ENCODE measurements at regions not wholly inside any gene's neighbourhood (a gene's known extent, or its start where the extent isn't known, plus 50 kb on each side); places are given as distances from the start of the nearest gene placed in this dataset.

DNA sequence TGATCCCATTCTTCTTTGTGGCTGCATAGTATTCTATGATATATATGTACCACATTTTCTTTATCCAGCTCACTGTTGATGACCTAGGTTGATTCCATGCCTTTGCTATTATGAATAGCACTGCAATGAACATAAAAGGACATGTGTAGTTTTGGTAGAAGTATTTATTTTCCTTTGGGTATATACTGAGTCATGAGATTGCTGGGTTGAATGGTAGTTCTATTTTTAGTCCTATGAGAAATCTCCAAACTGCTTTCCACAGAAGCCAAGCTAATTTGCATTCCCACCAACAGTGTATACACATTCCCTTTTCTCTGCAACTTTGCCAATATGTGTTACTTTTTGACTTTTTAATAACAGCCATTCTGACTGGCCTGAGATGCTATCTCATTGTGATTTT lies 278.3 kb downstream of the PCDH18 start:
- DNase-seq: no peak
- Histone ChIP-seq H3K4me3 (no peak overlapping the region), H3K36me3 (no peaks in the 10 kb centered on the region), H3K27ac (no peak overlapping the region), H3K9me3 (no peaks in the 10 kb centered on the region), H3K27me3 (no peaks in the 10 kb centered on the region), H3K4me1 (no peaks in the 10 kb centered on the region)
- TF ChIP-seq POLR2A (IDR thresholded peaks at IDR 0.05): no peak
- TF ChIP-seq, protein P1, sequence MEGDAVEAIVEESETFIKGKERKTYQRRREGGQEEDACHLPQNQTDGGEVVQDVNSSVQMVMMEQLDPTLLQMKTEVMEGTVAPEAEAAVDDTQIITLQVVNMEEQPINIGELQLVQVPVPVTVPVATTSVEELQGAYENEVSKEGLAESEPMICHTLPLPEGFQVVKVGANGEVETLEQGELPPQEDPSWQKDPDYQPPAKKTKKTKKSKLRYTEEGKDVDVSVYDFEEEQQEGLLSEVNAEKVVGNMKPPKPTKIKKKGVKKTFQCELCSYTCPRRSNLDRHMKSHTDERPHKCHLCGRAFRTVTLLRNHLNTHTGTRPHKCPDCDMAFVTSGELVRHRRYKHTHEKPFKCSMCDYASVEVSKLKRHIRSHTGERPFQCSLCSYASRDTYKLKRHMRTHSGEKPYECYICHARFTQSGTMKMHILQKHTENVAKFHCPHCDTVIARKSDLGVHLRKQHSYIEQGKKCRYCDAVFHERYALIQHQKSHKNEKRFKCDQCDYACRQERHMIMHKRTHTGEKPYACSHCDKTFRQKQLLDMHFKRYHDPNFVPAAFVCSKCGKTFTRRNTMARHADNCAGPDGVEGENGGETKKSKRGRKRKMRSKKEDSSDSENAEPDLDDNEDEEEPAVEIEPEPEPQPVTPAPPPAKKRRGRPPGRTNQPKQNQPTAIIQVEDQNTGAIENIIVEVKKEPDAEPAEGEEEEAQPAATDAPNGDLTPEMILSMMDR (IDR thresholded peaks at IDR 0.05): no peak
- intact Hi-C loops (cut with DNase I; ENCODE audit: low total_unique reads): no loop called here

GRCh38 chr4:137249112-137249511 lies 283.2 kb downstream of the PCDH18 start:
- H3K27me3 ChIP-seq: no peaks in the 10 kb centered on the region
- TF ChIP-seq POLR2A (IDR thresholded peaks at IDR 0.05): no peak
- TF ChIP-seq, protein P1 (IDR thresholded peaks at IDR 0.05): no peak
- no peaks in the 10 kb centered on the region for H3K9me3 ChIP-seq
- no peak overlapping the region for H3K27ac ChIP-seq
- intact Hi-C loops (cut with DNase I; ENCODE audit: low total_unique reads): no loop called here
- no peaks in the 10 kb centered on the region for H3K36me3 ChIP-seq
- no peak overlapping the region for H3K4me3 ChIP-seq
- no peaks in the 10 kb centered on the region for H3K4me1 ChIP-seq
- no peak for DNase-seq

DNA sequence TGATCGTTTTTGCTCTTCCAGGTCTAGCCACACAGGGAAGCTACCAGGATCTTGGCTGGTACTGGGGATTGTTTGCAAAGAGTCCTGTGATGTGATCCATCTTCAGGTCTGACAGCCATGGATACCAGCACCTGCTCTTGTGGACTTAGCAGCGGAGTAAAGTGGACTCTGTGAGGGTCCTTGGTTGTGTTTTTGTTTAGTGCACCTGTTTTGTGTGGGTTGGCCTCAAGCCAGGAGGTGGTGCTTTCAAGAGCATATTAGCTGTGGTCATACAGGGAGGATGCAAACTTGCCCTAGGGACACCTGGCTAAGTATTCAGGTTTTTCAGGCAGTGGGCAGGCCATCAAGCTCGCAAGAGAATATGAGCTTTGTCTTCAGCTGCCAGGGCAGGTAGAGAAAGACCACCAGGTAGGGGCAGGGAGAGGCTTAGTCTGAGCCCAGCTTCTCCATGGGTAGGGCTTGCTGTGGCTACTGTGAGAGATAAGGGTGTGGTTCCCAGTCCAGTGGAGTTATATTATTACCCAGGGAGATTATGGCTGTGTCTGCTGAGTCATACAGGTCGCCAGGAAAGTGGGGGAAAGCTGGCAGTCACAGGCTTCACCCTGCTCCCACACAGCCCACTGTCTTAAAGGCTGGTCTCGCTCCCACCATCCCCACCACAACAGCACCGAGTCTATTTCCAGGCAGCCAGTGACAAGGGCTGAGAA lies 293.7 kb downstream of the PCDH18 start:
- intact Hi-C loops (cut with DNase I; ENCODE audit: low total_unique reads): no loop called here
- Histone ChIP-seq H3K27ac (no peak overlapping the region), H3K4me3 (no peak overlapping the region), H3K9me3 (no peaks in the 10 kb centered on the region), H3K36me3 (no peaks in the 10 kb centered on the region), H3K4me1 (no peaks in the 10 kb centered on the region), H3K27me3 (no peaks in the 10 kb centered on the region)
- DNase-seq: no peak
- TF ChIP-seq POLR2A (IDR thresholded peaks at IDR 0.05): no peak
- TF ChIP-seq, protein P1 (IDR thresholded peaks at IDR 0.05): no peak

GRCh38 chr4:137226900-137227299 lies 305.4 kb downstream of the PCDH18 start:
- Histone ChIP-seq H3K4me1 (no peaks in the 10 kb centered on the region), H3K27ac (no peak overlapping the region), H3K36me3 (no peaks in the 10 kb centered on the region), H3K4me3 (no peak overlapping the region), H3K27me3 (no peaks in the 10 kb centered on the region), H3K9me3 (no peaks in the 10 kb centered on the region)
- DNase-seq: no peak
- no peak for TF ChIP-seq POLR2A (IDR thresholded peaks at IDR 0.05)
- TF ChIP-seq, protein P1 (IDR thresholded peaks at IDR 0.05): peak in 1 of 4 experiments; percentile 11
- intact Hi-C loops (cut with DNase I; ENCODE audit: low total_unique reads): no loop called here

GRCh38 chr4:137226221-137226620 lies 306.1 kb downstream of the PCDH18 start:
- no peak for DNase-seq
- Histone ChIP-seq H3K4me3 (no peak overlapping the region), H3K9me3 (no peaks in the 10 kb centered on the region), H3K27ac (no peak overlapping the region), H3K27me3 (no peaks in the 10 kb centered on the region), H3K4me1 (no peaks in the 10 kb centered on the region), H3K36me3 (no peaks in the 10 kb centered on the region)
- intact Hi-C loops (cut with DNase I; ENCODE audit: low total_unique reads): no loop called here
- TF ChIP-seq POLR2A (IDR thresholded peaks at IDR 0.05): no peak
- TF ChIP-seq, protein P1 (IDR thresholded peaks at IDR 0.05): no peak
